Type B pancreatic cell (in vitro differentiated cells): ENCODE measurements at regions not wholly inside any gene's neighbourhood (a gene's known extent, or its start where the extent isn't known, plus 50 kb on each side); places are given as distances from the start of the nearest gene placed in this dataset.

Experiments
- DNase-seq: peaks from one replicate; pipeline ENCODE4 v3.0.0; 2021; ENCODE audit warnings: mixed read lengths; ENCODE audit not compliant: unreplicated experiment; ENCODE audit errors: extremely low spot score
- H3K27ac Mint-ChIP-seq: 2 replicates; pipeline ENCODE4 v1.8.0; 2021; ENCODE audit warnings: mild to moderate bottlenecking, mixed read lengths
- H3K27me3 Mint-ChIP-seq: 2 replicates; pipeline ENCODE4 v1.8.0; 2021; ENCODE audit warnings: mixed read lengths
- H3K36me3 Mint-ChIP-seq: 2 replicates; pipeline ENCODE4 v1.8.0; 2021; ENCODE audit warnings: mixed read lengths
- H3K4me1 Mint-ChIP-seq: one replicate; pipeline ENCODE4 v1.8.0; 2021; ENCODE audit warnings: mixed read lengths; ENCODE audit not compliant: unreplicated experiment
- H3K4me3 Mint-ChIP-seq: 2 replicates; pipeline ENCODE4 v1.8.0; 2021; ENCODE audit warnings: mild to moderate bottlenecking, mixed read lengths
- H3K9me3 Mint-ChIP-seq: 2 replicates; pipeline ENCODE4 v1.8.0; 2021; ENCODE audit warnings: mixed read lengths
- TF ChIP-seq, protein P1 (sequence below): fragments of 200-600 bp; sonication (generic); conservative IDR thresholded peaks from 2 replicates; pipeline ENCODE4 v1.5.0; 2021; ENCODE audit warnings: antibody characterized with exemption, mild to moderate bottlenecking

DNA sequence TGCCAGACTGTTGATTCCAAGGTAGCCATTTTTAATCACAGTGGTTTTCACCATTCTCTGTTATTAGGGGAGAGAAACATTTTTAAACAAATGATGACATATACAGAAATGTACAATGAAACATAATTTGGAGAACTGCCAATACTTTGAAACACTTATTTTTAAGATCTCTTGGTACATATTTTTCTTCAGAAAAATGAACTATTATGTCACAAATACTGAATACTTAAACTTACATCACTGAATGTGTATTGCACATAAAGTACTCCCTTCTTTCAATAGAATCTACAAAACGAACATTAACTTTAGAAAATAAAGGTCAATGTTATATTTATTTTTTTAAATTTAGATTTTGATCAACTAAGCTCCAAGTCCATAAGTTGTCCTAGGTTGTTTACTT is 71.7 kb upstream of the CPNE8 start:
- TF ChIP-seq, protein P1, sequence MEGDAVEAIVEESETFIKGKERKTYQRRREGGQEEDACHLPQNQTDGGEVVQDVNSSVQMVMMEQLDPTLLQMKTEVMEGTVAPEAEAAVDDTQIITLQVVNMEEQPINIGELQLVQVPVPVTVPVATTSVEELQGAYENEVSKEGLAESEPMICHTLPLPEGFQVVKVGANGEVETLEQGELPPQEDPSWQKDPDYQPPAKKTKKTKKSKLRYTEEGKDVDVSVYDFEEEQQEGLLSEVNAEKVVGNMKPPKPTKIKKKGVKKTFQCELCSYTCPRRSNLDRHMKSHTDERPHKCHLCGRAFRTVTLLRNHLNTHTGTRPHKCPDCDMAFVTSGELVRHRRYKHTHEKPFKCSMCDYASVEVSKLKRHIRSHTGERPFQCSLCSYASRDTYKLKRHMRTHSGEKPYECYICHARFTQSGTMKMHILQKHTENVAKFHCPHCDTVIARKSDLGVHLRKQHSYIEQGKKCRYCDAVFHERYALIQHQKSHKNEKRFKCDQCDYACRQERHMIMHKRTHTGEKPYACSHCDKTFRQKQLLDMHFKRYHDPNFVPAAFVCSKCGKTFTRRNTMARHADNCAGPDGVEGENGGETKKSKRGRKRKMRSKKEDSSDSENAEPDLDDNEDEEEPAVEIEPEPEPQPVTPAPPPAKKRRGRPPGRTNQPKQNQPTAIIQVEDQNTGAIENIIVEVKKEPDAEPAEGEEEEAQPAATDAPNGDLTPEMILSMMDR: no peak
- H3K4me1 Mint-ChIP-seq: no peaks in the 10 kb centered on the region
- no peak overlapping the region for H3K27ac Mint-ChIP-seq
- no peak overlapping the region for H3K4me3 Mint-ChIP-seq
- no peaks in the 10 kb centered on the region for H3K36me3 Mint-ChIP-seq
- peaks cover 4% of the 10 kb centered on the region for H3K9me3 Mint-ChIP-seq
- DNase-seq: no peak
- H3K27me3 Mint-ChIP-seq: no peaks in the 10 kb centered on the region

- no peaks in the 10 kb centered on the region for H3K4me1 Mint-ChIP-seq
- no peak overlapping the region for H3K4me3 Mint-ChIP-seq
- H3K36me3 Mint-ChIP-seq: no peaks in the 10 kb centered on the region
- peaks cover 4% of the 10 kb centered on the region for H3K9me3 Mint-ChIP-seq
- H3K27ac Mint-ChIP-seq: no peak overlapping the region
- no peak for DNase-seq
- no peaks in the 10 kb centered on the region for H3K27me3 Mint-ChIP-seq
- TF ChIP-seq, protein P1: no peak
Measured at GRCh38 chr12:38969706-38970105, 64.3 kb upstream of the CPNE8 start.

DNA sequence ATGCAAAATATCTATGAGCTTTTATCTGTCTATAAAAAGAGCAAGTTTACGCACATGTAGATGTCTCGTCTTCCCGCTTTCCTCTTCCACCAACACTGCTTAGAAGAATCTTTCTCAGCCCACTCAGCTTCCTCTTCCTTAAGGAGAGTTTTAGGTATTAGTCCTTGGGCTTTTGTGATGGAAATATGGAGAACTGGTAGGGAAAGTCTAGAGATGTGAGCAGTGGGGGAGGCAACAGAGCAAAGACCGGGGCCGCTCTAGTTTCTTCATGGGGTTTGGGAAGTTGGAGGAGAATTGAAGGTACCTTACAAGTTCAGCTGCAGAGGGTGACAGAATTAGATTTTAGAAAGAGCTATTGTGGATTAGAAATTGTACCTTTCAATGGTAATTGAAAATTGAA is 56.3 kb upstream of the CPNE8 start:
- Mint-ChIP-seq H3K9me3 (no peaks in the 10 kb centered on the region), H3K36me3 (no peaks in the 10 kb centered on the region), H3K27ac (no peak overlapping the region), H3K4me1 (no peaks in the 10 kb centered on the region), H3K27me3 (peaks cover 3% of the 10 kb centered on the region), H3K4me3 (no peak overlapping the region)
- TF ChIP-seq, protein P1: no peak
- DNase-seq: no peak

DNA sequence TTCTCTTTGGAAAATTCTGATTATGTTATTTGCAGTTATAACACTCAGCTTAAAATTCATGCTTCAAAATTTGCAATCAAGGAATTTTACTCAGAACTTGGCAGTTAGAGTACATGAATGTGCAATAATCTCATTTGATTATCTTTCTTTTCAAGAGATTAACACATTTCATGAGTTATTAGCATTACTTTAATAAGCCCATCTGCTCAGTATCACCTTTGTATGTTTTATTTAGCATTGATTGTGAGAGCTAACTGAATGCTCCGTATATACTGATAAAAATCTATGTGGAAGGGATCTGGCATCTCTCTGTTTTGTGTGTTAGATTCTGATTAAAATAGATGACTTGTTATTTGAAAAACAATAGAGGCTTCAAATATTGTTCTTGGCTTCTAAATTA is 55.6 kb upstream of the CPNE8 start:
- H3K27ac Mint-ChIP-seq: no peak overlapping the region
- H3K4me3 Mint-ChIP-seq: no peak overlapping the region
- TF ChIP-seq, protein P1: no peak
- H3K4me1 Mint-ChIP-seq: no peaks in the 10 kb centered on the region
- no peaks in the 10 kb centered on the region for H3K9me3 Mint-ChIP-seq
- DNase-seq: no peak
- H3K27me3 Mint-ChIP-seq: peaks cover 3% of the 10 kb centered on the region
- H3K36me3 Mint-ChIP-seq: no peaks in the 10 kb centered on the region

- Mint-ChIP-seq H3K36me3 (no peaks in the 10 kb centered on the region), H3K4me3 (no peak overlapping the region), H3K27me3 (no peaks in the 10 kb centered on the region), H3K9me3 (no peaks in the 10 kb centered on the region), H3K4me1 (no peaks in the 10 kb centered on the region), H3K27ac (no peak overlapping the region)
- TF ChIP-seq, protein P1: no peak
- DNase-seq: no peak
Measured at GRCh38 chr12:38956337-38956736, 50.9 kb upstream of the CPNE8 start.
